HG02981 (cell line): ENCODE measurements at regions not wholly inside any gene's neighbourhood (a gene's known extent, or its start where the extent isn't known, plus 50 kb on each side); places are given as distances from the start of the nearest gene placed in this dataset.

Experiments used
- ATAC-seq: cut with Tn5 transposase; IDR thresholded peaks from one replicate; pipeline ENCODE4 v1.9.1; 2021; ENCODE audit warnings: mild to moderate bottlenecking, moderate library complexity; ENCODE audit not compliant: unreplicated experiment

DNA sequence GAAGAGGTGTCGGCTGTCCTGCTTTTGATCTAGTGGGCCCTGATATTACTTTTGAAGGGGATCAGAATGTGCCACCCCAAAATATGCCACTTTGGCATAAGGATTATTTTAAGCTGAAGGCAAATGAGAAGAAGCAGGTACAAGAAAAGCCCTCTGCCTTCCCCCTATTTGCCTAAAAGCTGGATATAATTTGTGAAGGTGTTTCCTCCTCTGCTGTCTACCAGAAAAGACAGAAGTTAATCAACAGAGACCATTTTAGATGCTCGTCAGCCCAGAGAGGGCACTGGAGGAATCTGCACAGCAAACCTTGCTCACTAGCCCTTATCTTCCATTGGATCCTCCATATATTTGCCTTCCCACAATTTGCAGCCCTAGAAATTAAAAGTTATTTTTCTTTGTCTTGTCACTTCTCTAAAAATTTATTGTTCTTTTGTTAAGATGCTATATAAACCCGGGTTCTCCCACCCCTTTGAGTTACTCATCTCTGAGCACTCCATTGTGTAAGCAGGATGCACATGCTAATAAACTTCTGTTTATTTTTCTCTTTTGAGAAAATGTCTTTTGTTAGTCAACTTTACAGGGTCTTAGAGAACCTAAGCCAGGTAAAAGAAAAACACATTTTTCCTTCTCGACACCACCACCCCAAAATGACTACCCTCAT, 163.2 kb upstream of the SLC1A4 start:
- ATAC-seq = no peak

DNA sequence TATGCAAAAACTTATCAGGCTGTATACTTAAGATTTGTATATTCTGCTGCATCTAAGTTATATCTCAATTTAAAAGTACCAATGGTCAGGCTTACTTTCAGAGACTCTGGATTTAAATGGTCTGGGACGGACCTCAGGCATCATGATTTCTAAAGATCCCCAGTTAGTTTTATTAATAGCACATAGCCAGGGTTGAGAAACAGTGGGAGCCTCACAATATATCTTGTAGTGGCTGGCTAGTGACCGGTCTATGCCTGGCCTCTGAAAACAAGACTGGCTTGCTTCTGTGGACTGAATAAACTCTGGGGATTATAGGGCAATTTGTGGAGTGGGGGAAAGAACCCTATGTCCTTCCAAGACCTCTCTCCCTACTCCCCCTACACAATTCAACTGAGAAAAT, 162.5 kb upstream of the SLC1A4 start:
- ATAC-seq = no peak

DNA sequence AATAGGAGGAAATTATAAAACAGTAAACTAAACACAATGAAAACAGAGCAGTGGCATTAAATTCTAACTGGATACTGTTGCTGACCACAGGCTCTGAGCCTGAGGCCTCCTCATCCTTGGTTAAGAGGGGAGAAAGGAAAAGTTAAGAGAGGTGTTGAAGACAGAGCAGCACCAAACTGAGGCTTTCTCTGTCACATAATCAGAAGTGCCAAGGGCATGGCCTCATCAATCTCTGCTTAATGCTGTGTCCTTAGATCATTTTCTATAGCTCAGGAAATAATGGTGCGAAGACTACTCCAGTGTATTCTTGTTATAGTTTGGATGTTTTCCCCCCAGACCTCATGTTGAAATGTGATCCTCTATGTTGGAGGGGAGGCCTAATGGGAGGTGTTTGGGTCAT, 160.9 kb upstream of the SLC1A4 start:
- no peak for ATAC-seq

DNA sequence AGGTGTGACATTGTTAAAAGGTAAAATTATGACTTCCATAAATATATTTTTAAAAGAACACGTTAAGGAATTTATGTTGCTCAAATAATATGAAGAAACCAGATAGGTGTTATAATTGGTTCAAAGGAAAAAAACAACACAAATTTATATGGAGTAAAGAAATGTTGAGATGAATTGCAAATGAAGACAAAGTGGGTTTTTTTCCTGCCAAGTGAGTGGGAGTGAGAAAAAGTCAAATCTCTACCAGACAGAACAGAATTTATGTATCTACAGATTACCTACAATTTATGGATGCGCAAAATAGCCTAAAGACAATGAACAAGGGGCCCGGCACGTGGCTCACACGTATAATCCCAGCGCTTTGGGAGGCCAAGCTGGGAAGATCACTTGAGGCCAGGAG, 159.7 kb upstream of the SLC1A4 start:
- ATAC-seq = no peak

DNA sequence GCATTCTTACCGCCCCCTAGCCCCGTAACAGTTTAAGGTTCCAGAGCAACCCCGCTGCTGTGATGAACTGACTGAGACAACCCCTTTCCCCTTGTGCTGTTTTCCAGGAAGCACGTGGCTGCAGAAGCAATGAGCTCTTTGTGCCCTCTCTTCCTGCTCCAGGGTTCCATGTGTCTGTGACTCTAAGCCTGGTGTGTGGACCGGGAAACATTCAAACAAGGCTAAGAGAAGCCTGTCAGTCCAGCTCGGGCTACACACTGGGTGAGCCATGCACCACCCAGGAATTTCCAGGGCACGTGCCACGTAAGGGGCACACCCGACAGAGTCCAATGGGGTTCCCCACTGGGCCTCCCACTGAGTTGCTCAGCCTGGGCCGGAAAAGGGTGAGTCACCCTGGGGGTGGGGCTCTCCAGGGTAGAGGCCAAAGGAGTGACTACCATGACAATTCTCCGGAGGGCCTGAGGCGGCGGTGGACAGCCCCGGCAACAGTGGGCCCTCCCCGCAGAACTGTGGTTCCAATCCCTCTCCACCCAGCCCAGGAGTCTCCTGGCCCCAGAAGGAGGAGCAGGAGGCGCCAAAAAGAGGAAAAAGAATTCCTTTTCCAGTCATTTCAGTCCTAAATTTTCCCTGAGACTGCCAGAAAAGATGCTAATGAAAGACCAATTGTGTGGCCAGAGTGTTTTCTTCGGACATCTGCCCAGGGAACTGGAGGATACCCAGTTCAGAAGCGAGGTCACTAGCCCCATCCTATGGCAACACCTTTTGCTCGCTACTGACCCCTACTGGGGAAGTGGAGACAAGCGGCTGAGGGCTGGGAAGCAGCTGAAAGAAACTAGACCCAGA, 157.8 kb upstream of the SLC1A4 start:
- peak; percentile 79 for ATAC-seq

DNA sequence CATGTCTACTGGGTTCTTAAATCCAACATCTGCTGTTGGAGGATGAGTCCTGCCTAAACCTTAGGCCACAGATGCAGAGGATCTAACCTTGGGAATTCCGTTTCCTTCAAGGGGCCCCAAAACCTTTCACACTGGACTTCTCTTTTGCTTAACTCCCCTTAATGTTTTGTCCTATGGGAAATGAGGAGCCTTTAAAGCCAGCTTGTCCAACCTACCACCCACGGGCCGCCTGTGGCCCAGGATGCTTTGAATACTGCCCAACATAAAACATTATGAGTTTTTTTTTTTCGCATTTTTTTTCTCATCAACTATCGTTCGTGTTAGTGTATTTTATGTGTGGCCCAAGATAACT, 157.2 kb upstream of the SLC1A4 start:
- ATAC-seq = no peak

DNA sequence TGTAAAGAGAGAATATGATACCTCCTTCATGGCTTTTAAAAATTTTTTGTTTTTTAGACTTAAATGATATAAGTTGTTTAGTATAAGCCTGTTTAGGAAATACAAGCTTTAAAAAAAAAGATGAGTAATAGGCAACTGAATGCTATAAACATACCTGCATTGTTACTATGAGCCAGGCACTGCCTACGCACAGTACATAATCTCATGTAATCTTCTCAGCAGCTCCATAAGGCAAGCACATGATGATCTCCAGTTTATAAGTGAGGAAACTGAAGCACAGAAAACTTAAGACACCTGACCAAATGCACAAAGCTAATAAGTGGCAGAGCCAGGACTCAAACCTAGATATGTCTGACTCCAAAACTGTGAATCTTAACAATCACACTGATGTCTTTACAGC, 156.3 kb upstream of the SLC1A4 start:
- ATAC-seq = no peak

DNA sequence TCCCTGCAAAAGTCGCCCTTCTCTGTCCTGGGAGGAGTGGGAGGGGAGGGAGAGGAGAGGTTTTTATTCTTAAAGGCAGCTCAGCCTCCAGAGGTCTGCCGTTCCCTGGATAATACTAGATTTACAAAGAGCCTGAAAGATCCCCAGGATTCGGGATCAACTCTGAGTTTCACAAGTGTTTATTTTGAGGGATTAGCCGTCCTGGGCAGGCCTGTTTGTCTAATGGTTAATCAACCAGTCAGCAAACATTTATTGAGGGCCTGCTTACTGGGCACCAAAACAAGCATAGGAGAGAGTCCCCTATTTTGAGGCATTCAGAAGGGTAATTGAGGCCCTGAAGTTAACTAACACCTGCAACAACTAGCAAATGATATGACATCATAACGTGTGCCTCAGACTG, 152.6 kb upstream of the SLC1A4 start:
- ATAC-seq = no peak

DNA sequence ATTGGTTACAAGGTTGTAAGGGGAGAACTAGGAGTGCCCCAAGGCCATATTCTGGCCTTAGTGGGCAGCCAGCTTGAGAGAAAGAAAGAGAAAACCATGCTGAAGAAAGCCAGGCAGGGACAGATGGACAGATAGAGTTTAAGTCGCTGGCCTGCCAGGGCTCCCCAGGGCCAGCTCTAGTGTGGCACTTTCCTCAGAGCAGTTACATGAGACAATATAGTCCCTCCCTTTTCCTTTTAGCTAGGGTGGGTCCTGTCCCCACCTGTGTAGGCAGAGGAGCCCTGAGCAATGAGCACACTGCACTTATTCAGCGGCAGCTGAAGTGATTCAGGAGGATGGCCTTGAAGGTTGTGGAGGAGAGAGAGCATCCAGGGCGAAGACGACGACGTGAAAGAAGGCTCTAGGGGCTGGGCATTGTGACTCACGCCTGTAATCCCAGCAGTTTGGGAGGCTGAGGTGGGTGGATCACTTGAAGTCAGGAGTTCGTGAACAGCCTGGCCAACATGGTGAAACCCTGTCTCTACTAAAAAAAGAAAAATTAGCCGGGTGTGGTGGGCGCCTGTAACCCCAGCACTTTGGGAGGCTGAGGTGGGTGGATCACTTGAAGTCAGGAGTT, 152.0 kb upstream of the SLC1A4 start:
- ATAC-seq = no peak

DNA sequence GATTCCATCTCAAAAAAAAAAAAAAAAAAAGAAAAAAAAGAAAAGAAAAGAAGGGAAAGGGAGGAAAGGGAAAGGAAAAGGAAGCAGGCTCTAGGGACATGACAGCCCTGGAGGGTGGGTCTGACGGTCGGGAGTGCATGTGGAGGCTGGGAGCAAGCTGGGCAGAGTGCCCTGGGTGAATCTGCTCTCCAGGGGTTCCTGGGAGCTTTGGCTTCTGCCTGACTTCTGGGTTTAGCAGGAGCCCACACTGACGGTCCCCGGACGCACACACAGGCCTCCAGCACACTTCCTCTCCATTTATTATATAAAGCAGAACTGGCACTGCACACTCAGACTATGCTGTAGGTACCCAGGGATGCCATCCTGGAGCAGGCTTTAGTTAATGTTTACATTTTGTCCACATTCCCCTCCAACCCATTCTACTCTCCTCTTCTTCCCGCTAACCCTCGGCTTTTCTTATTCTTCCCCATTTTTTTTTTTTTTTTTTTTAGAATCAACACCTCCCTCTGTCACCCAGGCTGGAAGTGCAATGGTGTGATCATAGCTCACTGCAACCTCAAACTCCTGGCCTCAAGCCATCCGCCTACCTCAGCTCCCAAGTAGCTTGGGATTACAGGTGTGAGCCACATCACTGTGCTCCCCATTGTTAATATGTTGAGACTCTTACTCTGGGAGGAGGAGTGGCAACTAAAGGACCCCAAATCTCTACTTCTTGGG, 151.1 kb upstream of the SLC1A4 start:
- ATAC-seq = no peak

DNA sequence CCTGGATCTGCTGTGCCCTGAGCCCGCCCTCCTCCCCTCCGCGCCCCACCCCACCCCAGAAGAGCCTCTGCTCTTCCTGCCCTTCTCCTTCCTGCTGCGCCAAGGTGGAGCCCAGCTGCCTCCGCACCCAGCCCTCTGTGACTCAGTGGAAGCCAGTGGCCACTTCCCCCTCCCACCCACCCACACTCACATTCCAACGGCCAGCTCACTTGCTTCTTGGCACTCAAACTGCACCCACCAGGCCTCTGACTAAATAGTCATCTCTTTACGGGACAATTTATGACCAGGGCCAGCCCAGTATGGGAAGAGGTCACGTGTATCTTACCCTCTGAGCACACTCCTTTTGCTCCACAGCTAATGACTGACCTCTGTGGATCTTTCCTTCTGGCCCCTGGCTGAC, 150.4 kb upstream of the SLC1A4 start:
- no peak for ATAC-seq

DNA sequence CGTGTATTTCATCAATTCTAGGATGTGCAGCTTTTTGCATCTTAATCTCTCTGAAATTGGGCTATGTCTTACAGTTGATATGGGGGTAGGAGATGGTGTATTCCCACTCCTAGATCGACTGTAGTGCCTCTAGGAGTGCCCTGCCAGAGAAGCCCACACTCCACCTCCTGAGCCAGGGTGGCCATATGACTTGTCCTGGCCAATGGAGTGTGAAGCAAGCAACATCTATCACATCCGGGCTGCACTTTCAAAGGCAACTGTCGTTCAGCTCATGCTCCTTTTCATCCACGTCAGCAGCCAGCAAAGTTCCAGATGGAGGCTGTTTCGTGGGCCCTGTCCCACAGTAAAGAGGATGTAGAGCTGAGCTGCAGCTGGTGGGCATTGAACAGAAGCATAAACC, 149.4 kb upstream of the SLC1A4 start:
- ATAC-seq = peak; percentile 93

DNA sequence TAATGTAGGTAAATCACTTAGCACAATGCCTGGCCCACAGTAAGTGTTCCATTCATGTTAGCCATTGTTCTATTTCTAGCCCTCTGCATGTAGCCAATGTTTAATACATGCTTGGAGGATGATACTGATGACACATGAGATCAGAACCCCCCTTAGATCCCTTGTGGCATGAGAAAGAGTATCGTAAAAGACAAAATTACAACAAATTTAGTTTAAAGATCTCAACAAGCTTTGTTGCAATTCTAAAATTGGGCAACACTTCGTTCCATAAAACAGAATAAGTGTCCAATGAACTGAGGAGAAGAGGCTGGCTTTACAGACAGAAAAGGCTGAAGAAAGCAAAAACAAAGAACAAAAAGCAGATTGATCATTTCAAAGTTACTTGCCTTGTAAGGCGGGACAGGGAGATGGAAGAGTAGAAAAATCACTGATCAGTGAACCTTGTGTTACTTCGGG, 148.7 kb upstream of the SLC1A4 start:
- ATAC-seq = no peak

DNA sequence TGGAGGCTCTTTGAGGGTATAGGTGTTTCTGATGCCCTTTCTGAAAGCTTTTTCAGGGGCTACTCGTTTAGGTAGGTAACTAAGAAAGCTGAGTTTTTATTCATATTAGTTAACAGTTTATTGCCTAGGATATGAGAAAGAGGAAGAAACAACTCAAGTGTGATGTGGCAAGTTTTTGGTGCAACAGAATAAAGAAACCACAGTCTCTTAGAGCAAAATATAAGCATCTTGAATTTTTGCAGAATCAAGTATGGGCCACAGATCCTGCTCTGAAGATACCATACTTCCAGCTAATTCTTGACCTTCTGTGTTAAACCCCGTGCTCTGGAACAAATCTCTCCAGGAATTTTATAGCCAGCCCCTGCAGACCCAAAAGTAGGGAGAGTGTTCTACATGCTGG, 147.7 kb upstream of the SLC1A4 start:
- ATAC-seq = no peak

DNA sequence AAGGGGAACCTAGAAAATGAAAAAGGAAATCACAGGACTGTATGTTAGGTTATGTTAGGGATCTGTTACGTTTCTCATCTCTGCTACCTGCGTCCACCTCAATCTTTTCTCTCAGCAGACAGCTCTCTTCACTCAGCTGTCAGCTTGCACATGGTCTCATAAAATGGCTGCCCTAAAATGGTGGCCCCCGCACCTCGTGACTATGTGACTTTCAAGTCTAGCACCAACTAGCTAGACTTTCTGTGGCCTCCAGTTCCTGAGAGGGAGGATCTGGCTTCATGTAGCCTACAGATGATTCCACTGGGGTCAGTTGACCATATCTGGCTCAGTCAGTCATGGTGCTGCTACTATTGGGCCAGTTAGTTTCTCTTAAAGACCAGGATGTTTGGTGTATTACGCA, 147.2 kb upstream of the SLC1A4 start:
- no peak for ATAC-seq

DNA sequence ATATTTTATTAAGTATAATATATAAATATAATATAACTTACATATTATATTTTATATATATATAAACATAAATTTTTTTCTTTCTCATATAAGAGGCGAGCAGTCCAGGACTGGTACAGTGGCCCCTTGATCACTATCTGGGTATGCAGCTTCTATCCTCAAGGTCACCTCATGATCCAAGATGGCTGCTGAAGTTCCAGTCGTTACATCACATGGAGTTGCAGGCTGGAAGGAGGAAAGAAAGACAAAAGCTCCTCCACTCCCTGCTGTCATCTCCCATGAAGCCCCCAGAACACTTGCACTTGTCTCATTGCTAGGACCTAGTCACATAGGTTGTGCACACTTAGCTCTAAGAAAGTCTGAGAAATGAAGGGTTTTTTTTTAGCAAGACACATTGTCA, 145.1 kb upstream of the SLC1A4 start:
- no peak for ATAC-seq

DNA sequence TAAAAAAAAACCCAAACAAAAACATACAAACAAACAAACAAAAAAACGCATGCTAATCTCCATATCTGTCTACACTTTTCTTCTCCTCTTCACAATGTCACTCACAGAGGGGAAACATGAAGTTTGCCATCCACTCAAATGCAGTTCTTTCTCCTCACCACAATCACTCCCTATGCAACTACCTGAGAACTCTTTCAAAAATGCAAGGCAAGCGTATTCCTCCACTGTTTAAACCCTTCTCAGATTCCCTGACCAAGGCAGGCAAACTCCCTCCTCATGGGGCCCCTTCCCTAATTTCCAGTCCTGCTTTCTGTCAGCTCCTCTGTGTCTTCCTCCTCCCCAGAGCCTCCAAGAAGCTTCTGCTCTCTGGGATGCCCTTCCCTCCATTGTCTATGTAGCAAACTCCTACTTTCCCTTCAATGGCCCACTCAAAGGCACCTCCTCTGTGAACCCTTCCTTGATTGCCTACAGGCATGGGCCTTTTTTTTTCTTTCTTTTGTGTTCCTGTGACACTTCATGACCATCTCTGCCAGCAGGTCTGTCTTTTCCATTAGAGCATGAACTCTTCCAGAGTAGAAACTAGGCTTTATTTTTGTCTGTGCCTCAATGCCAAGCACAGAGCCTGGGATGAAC, 143.8 kb upstream of the SLC1A4 start:
- ATAC-seq = no peak

DNA sequence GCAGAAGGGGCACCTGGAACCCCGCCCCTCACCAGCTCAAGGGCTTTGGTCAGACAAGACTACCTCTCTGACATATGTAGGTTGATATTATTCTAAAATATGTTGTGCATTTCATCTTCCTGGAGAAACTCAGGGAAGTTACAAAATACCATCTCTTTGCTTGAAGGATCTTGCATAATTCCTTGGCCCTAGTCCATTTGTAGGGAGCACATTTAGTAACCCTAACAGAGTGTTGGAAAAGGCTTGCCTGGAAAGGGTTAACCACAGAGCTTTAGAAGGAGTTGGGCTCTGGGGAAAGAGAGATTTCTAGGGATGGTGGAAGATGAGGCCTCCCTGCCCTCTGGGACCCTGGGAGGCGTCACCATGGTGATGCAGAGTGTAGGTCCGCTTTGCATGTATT, 143.0 kb upstream of the SLC1A4 start:
- no peak for ATAC-seq

DNA sequence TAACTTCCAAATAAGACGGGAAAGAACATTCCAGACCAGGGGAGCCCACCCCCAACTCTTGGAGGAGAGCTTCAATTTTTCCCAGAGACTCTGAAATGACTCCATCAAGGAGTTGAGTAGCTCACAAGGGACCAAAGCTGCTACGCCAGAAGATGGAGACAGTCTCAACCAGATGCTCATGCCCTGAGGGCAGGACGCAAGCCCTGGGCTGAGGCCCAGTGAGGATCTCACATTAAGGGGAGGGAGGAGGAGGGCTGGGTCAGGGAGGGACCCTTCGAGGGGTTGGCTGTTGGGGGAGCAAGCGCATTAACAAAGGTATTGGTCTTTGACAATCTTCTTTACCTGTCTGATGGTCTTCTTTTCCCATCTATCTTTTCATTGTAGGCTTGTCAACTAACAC, 141.3 kb upstream of the SLC1A4 start:
- no peak for ATAC-seq

DNA sequence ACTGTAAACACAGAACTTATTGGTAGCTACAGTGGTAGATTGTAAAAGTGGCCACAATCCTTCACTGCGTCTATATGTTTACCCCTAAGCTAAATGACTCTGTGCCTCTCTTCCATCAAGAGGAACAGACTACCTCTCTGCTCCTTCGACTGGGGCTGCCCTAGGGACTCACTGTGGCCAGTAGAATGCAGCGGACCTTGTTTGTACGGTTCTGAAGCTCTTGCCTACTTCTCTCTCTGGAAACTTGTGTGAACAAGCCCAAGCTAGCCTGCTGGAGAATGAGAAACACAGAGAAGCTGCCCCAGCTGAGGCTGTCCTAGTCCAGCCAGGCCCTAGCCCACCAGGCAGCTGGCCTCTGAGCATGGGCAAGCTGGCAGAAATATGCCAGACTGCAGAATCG, 140.8 kb upstream of the SLC1A4 start:
- no peak for ATAC-seq

DNA sequence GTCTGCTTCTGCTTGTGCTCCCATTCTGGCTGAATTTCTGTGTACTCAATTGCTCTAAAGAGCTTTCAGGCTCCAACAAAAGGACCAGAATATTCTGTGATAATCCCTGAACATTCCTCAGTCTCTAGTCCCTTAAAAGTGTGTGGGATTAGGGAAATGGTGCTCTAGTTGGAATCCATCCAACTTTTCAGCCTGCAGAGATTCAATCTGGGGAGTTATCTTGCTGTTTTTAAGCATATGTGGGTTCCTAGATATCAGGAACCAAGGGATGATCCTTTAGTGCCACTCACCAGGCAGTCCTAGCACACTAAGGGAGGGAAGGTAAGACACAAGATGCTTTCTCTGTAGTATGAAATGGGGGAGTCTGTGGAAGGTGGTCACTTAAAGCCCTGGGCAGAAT, 140.3 kb upstream of the SLC1A4 start:
- ATAC-seq = no peak
